Activated B cell treated with CpG ODN at 0.5 μM for 24 hours (primary cell): ENCODE measurements at regions not wholly inside any gene's neighbourhood (a gene's known extent, or its start where the extent isn't known, plus 50 kb on each side); places are given as distances from the start of the nearest gene placed in this dataset.
"Not testable (repeated sequence)": the region's sequence is repeated elsewhere in the genome, so short reads cannot be mapped to it uniquely, and the experiment has no call there.

Experiments
- ATAC-seq: fragments of 200-7000 bp; cut with Tn5 transposase; one replicate; pipeline ENCODE4 v1.10.0; 2021; ENCODE audit warnings: low read depth, mild to moderate bottlenecking, moderate library complexity
- CTCF ChIA-PET: fragments of 350-600 bp; sonication (Branson Sonifier 250); formaldehyde crosslinking; loops from one replicate; lab custom pipeline; 2021; ENCODE audit warnings: antibody characterized with exemption; lab: Charles Lee
- POLR2A ChIA-PET: fragments of 350-600 bp; sonication (Branson Sonifier 250); formaldehyde crosslinking; loops from one replicate; lab custom pipeline; 2021; ENCODE audit warnings: antibody characterized with exemption; lab: Charles Lee
- DNase-seq: peaks from one replicate; pipeline ENCODE4 v3.0.0; 2022
- H3K27ac Mint-ChIP-seq: one replicate; pipeline ENCODE4 v1.8.0; 2020; ENCODE audit warnings: mixed read lengths
- H3K27me3 Mint-ChIP-seq: one replicate; pipeline ENCODE4 v1.8.0; 2021; ENCODE audit warnings: mixed read lengths
- H3K36me3 Mint-ChIP-seq: one replicate; pipeline ENCODE4 v1.8.0; 2021; ENCODE audit warnings: low read depth, mixed read lengths
- H3K4me1 Mint-ChIP-seq: one replicate; pipeline ENCODE4 v1.8.0; 2021; ENCODE audit warnings: mixed read lengths
- H3K4me3 Mint-ChIP-seq: one replicate; pipeline ENCODE4 v1.8.0; 2020; ENCODE audit warnings: mild to moderate bottlenecking, mixed read lengths
- H3K9me3 Mint-ChIP-seq: one replicate; pipeline ENCODE4 v1.8.0; 2020; ENCODE audit warnings: mixed read lengths
- intact Hi-C: fragments of 100-400 bp; cut with micrococcal nuclease; formaldehyde crosslinking; loops from one replicate; pipeline ENCODE4 v1.15.1; 2024
- TF ChIP-seq, protein P1 (sequence below): fragments of 200-600 bp; IDR thresholded peaks from one replicate; pipeline ENCODE4 v1.8.0; 2022; ENCODE audit warnings: antibody characterized with exemption, mild to moderate bottlenecking

DNA sequence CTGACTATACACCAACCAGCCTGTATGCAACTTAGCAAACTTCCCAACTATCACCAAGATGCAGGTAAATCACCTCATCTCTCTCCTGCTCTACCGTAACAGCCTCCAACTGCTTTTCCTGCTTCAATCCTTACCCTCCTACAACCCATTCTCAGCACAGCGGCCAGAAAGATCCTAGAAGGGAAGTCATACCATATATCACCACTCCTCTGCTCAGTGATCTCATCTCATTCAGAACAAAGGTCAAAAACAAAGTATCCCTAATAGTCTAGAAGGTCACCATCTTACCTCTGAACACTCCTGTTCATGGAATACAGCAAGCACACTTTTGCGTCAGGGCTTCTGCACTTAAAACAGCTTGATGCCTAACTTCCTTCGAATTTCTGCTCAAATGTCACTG is 62.2 kb upstream of the RNF38 start:
- TF ChIP-seq, protein P1, sequence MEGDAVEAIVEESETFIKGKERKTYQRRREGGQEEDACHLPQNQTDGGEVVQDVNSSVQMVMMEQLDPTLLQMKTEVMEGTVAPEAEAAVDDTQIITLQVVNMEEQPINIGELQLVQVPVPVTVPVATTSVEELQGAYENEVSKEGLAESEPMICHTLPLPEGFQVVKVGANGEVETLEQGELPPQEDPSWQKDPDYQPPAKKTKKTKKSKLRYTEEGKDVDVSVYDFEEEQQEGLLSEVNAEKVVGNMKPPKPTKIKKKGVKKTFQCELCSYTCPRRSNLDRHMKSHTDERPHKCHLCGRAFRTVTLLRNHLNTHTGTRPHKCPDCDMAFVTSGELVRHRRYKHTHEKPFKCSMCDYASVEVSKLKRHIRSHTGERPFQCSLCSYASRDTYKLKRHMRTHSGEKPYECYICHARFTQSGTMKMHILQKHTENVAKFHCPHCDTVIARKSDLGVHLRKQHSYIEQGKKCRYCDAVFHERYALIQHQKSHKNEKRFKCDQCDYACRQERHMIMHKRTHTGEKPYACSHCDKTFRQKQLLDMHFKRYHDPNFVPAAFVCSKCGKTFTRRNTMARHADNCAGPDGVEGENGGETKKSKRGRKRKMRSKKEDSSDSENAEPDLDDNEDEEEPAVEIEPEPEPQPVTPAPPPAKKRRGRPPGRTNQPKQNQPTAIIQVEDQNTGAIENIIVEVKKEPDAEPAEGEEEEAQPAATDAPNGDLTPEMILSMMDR: no peak
- CTCF ChIA-PET: no interaction called here
- POLR2A ChIA-PET: no interaction called here
- intact Hi-C loops: loop anchor here (1.0 kb wide), 1 partner anchor 9 kb away; no protein-coding TSS in a partner anchor
- no peaks in the 10 kb centered on the region for H3K9me3 Mint-ChIP-seq
- H3K4me3 Mint-ChIP-seq: no peak overlapping the region
- H3K27ac Mint-ChIP-seq: no peak overlapping the region
- DNase-seq: no peak
- H3K27me3 Mint-ChIP-seq: no peaks in the 10 kb centered on the region
- H3K4me1 Mint-ChIP-seq: peaks cover 35% of the 10 kb centered on the region
- no peak for ATAC-seq
- peaks cover 15% of the 10 kb centered on the region for H3K36me3 Mint-ChIP-seq

DNA sequence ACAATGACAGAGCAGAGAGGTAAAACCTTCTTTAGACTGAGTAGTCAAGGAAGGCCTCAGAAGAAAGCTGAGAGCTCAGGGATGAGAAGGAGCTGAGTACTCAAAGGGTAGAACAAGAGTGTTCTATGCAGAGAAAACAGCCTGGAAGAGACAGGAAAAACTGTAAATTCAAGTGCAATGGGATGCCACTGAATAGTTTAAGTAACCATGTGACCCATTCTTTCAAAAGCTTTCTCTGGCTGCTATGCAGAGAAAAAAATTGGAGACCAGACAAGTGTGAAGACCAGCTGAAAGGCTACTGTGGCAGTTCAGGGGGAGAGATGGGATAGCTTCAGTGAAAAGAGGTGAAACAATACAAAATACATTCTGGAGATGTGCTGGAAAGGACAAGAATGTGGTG is 61.3 kb upstream of the RNF38 start:
- POLR2A ChIA-PET: interaction anchor here (1.2 to 1.7 kb wide), 2 partner anchors 11 to 27 kb away, joined by 6 to 8 read pairs; no protein-coding TSS in a partner anchor
- Mint-ChIP-seq H3K4me3 (no peak overlapping the region), H3K4me1 (peaks cover 44% of the 10 kb centered on the region), H3K9me3 (no peaks in the 10 kb centered on the region), H3K36me3 (peaks cover 15% of the 10 kb centered on the region), H3K27ac (peak overlapping the region; percentile 28), H3K27me3 (no peaks in the 10 kb centered on the region)
- intact Hi-C loops: no loop called here
- DNase-seq: no peak
- CTCF ChIA-PET: no interaction called here
- no peak for ATAC-seq
- TF ChIP-seq, protein P1: no peak

DNA sequence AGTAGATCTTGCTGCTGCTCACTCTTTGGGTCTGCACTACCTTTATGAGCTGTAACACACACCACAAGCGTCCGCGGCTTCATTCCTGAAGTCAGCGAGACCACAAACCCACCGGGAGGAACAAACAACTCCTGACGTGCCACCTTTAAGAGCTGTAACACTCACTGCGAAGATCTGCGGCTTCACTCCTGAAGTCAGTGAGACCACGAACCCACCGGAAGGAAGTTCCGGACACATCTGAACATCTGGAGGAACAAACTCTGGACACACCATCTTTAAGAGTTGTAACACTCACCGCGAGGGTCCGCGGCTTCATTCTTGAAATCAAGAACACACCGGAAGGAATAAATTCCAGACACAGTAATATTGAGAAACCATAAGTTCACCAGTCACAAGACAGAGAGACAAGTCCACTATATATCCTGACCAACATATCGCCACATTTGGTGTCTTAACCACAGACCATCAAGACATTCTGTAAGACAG is 58.4 kb upstream of the RNF38 start:
- peak; percentile 14 for ATAC-seq
- ChIA-PET CTCF (interaction anchor here (1.0 to 1.5 kb wide), 2 partner anchors 11 to 51 kb away, joined by 3 to 4 read pairs; no protein-coding TSS in a partner anchor), POLR2A (interaction anchor here (0.5 to 1.7 kb wide), 3 partner anchors 28 to 593 kb away, joined by 3 to 8 read pairs (median 4); no protein-coding TSS in a partner anchor)
- H3K27ac Mint-ChIP-seq: peak overlapping the region; percentile 64
- peak overlapping the region; percentile 62 for H3K4me3 Mint-ChIP-seq
- H3K9me3 Mint-ChIP-seq, H3K27me3 Mint-ChIP-seq, intact Hi-C loops: not testable (repeated sequence)
- peak; percentile 22 for DNase-seq
- peaks cover 44% of the 10 kb centered on the region for H3K4me1 Mint-ChIP-seq
- H3K36me3 Mint-ChIP-seq: peaks cover 16% of the 10 kb centered on the region

- Mint-ChIP-seq H3K4me3 (peak overlapping the region; percentile 62), H3K4me1 (peaks cover 44% of the 10 kb centered on the region), H3K36me3 (peaks cover 13% of the 10 kb centered on the region), H3K9me3 (no peaks in the 10 kb centered on the region), H3K27ac (peak overlapping the region; percentile 64), H3K27me3 (no peaks in the 10 kb centered on the region)
- DNase-seq (no peak), ATAC-seq (no peak)
- POLR2A ChIA-PET: interaction anchor here (0.5 to 1.7 kb wide), 3 partner anchors 29 to 594 kb away, joined by 3 to 8 read pairs (median 4); no protein-coding TSS in a partner anchor
- TF ChIP-seq, protein P1: no peak
- intact Hi-C loops: no loop called here
- CTCF ChIA-PET: interaction anchor here (1.0 to 1.5 kb wide), 2 partner anchors 10 to 50 kb away, joined by 3 to 4 read pairs; no protein-coding TSS in a partner anchor
These were observed 57.9 kb upstream of the RNF38 start for GRCh38 chr9:36457836-36458429.

GRCh38 chr9:36456480-36457065 is 56.5 kb upstream of the RNF38 start:
- no peak overlapping the region for H3K4me3 Mint-ChIP-seq
- H3K9me3 Mint-ChIP-seq: no peaks in the 10 kb centered on the region
- peaks cover 43% of the 10 kb centered on the region for H3K4me1 Mint-ChIP-seq
- ChIA-PET CTCF (interaction anchor here (1.5 to 1.7 kb wide), 2 partner anchors 9 to 50 kb away, joined by 4 to 6 read pairs; no protein-coding TSS in a partner anchor), POLR2A (no interaction called here)
- peaks cover 6% of the 10 kb centered on the region for H3K36me3 Mint-ChIP-seq
- DNase-seq (no peak), ATAC-seq (no peak)
- no peak overlapping the region for H3K27ac Mint-ChIP-seq
- TF ChIP-seq, protein P1: no peak
- no peaks in the 10 kb centered on the region for H3K27me3 Mint-ChIP-seq
- intact Hi-C loops: no loop called here
